Erythroblast (primary cell): ENCODE measurements at regions not wholly inside any gene's neighbourhood (a gene's known extent, or its start where the extent isn't known, plus 50 kb on each side); places are given as distances from the start of the nearest gene placed in this dataset.

ENCODE experiments used
- GATA1 ChIP-seq: IDR thresholded peaks from 2 replicates; pipeline ENCODE4 v1.6.1; 2011; ENCODE audit warnings: low read depth, mild to moderate bottlenecking, control low read depth, low read length, moderate library complexity
- POLR2A ChIP-seq: IDR thresholded peaks from 2 replicates; pipeline ENCODE4 v1.6.1; 2011; ENCODE audit warnings: mild to moderate bottlenecking, low read length

DNA sequence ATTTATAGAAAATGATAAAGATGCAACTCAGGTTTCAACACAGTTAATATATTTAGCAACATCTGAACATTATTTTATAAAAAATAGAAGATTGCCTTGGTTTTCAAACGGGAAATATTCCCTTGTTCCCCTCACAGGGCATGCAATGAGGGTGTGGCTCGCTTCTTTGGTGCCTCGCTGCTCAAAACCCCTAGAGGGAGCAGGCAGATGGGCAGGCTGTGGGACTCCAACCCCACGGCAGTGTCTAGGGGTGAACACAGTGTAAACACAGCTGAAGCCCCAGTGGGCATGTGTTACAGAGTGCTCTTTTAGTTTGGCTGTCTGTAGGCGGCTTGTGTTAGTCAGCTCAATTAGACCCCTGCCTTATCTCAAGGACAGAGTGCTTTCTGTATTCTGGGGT is 560.8 kb upstream of the IMPG1 start:
- no peak for TF ChIP-seq POLR2A
- TF ChIP-seq GATA1, result no peak
